Ishikawa (cell line): ENCODE measurements at regions not wholly inside any gene's neighbourhood (a gene's known extent, or its start where the extent isn't known, plus 50 kb on each side); places are given as distances from the start of the nearest gene placed in this dataset.

ENCODE experiments used
- CEBPB ChIP-seq: IDR thresholded peaks from 2 replicates; pipeline ENCODE4 v1.6.1; 2012
- CREB1 ChIP-seq: IDR thresholded peaks from 2 replicates; pipeline ENCODE4 v1.6.1; 2012; ENCODE audit warnings: low read depth
- FOXM1 ChIP-seq: IDR thresholded peaks from 2 replicates; pipeline ENCODE4 v1.6.1; 2012; ENCODE audit warnings: low read depth, borderline replicate concordance
- TCF12 ChIP-seq: IDR thresholded peaks from 2 replicates; pipeline ENCODE4 v1.6.1; 2012; ENCODE audit warnings: low read depth
- YY1 ChIP-seq: IDR thresholded peaks from 2 replicates; pipeline ENCODE4 v1.6.1; 2012; ENCODE audit warnings: low read depth
- TF ChIP-seq, protein P1 (sequence below): IDR thresholded peaks from 2 replicates; pipeline ENCODE4 v1.6.1; 2012
- TF ChIP-seq, protein P2 (sequence below): IDR thresholded peaks from 2 replicates; pipeline ENCODE4 v1.6.1; 2012; ENCODE audit warnings: low read depth, mild to moderate bottlenecking

DNA sequence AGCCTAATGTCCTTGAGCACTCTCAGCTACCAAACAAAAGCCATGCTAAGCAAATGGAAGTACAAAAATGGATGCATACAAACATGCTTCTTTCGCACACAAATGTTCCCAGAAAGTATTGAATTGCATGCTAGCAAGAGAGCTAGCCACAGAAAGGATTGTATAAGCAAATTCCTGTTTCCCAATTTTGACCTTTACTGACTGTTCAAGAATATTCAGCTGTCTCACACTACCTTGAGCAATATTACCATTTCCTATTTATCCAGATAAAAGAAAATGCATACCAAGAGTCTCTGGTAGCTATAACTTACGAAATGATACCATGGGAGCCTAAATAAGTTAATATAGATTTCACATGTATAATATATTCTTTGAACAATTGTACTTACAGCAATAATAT lies 264.6 kb downstream of the TMEM167A start:
- TF ChIP-seq CREB1 (no peak), CEBPB (no peak), TCF12 (no peak), YY1 (no peak), FOXM1 (no peak)
- TF ChIP-seq, protein P1, sequence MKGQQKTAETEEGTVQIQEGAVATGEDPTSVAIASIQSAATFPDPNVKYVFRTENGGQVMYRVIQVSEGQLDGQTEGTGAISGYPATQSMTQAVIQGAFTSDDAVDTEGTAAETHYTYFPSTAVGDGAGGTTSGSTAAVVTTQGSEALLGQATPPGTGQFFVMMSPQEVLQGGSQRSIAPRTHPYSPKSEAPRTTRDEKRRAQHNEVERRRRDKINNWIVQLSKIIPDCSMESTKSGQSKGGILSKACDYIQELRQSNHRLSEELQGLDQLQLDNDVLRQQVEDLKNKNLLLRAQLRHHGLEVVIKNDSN = no peak
- TF ChIP-seq, protein P2, sequence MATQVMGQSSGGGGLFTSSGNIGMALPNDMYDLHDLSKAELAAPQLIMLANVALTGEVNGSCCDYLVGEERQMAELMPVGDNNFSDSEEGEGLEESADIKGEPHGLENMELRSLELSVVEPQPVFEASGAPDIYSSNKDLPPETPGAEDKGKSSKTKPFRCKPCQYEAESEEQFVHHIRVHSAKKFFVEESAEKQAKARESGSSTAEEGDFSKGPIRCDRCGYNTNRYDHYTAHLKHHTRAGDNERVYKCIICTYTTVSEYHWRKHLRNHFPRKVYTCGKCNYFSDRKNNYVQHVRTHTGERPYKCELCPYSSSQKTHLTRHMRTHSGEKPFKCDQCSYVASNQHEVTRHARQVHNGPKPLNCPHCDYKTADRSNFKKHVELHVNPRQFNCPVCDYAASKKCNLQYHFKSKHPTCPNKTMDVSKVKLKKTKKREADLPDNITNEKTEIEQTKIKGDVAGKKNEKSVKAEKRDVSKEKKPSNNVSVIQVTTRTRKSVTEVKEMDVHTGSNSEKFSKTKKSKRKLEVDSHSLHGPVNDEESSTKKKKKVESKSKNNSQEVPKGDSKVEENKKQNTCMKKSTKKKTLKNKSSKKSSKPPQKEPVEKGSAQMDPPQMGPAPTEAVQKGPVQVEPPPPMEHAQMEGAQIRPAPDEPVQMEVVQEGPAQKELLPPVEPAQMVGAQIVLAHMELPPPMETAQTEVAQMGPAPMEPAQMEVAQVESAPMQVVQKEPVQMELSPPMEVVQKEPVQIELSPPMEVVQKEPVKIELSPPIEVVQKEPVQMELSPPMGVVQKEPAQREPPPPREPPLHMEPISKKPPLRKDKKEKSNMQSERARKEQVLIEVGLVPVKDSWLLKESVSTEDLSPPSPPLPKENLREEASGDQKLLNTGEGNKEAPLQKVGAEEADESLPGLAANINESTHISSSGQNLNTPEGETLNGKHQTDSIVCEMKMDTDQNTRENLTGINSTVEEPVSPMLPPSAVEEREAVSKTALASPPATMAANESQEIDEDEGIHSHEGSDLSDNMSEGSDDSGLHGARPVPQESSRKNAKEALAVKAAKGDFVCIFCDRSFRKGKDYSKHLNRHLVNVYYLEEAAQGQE = no peak
